GM12878 (cell line): ENCODE measurements at regions not wholly inside any gene's neighbourhood (a gene's known extent, or its start where the extent isn't known, plus 50 kb on each side); places are given as distances from the start of the nearest gene placed in this dataset.

ENCODE experiments used
- ATAC-seq: fragments of 200-7000 bp; cut with Tn5 transposase; 3 replicates; pipeline ENCODE4 v1.9.1; 2020; ENCODE audit warnings: mild to moderate bottlenecking, moderate library complexity
- BruUV-seq: library from RNA; stranded (reverse); fragments of 400-500 nt; replicated peaks from 2 replicates; lab custom pipeline; 2021; lab: Mats Ljungman, UMichigan
- CTCF ChIA-PET: fragments of 300-600 bp; sonication (Branson Sonifier 250); formaldehyde crosslinking; extraction: SDS; loops from one replicate; lab custom pipeline; 2021; ENCODE audit warnings: inconsistent platforms; lab: Yijun Ruan, JAX
- POLR2A ChIA-PET: fragments of 350-600 bp; formaldehyde crosslinking; extraction: SDS; loops from one replicate; lab custom pipeline; 2021; ENCODE audit warnings: inconsistent platforms; lab: Charles Lee
- RAD21 ChIA-PET: fragments of 300-600 bp; sonication (Branson Sonifier 250); formaldehyde crosslinking; loops from one replicate; lab custom pipeline; 2023; ENCODE audit warnings: antibody characterized with exemption; ENCODE audit not compliant: unreplicated experiment; lab: Charles Lee
- SMC1A ChIA-PET: fragments of 300-600 bp; sonication (Branson Sonifier 250); formaldehyde crosslinking; loops from one replicate; lab custom pipeline; 2023; ENCODE audit not compliant: unreplicated experiment, uncharacterized antibody; lab: Charles Lee
- DNase-seq: peaks from one replicate; pipeline ENCODE4 v3.0.0-alpha.2; 2011; ENCODE audit warnings: low read depth, low spot score
- FAIRE-seq: peaks from 3 replicates; lab custom pipeline; 2011; peaks lifted over from hg19 to GRCh38; lab: Jason Lieb, UNC
- H2AFZ ChIP-seq: 2 replicates; pipeline ENCODE4 v1.6.0; 2011; ENCODE audit warnings: low read depth, low read length, control low read depth; ENCODE audit not compliant: control insufficient read depth
- H3K27ac ChIP-seq: 2 replicates; pipeline ENCODE4 v1.5.1; 2011; ENCODE audit warnings: control low read depth; ENCODE audit not compliant: control insufficient read depth, insufficient read depth
- H3K27me3 ChIP-seq, 2 experiments: replicated peaks in 1 of 2; 2 replicates each; pipeline versions ENCODE4 v1.6.0 to v1.6.1; 2011; ENCODE audit warnings: low read length in 1 of 2; ENCODE audit not compliant: control insufficient read depth in 2 of 2, insufficient read depth in 2 of 2
- H3K36me3 ChIP-seq, 2 experiments: 2 replicates each; pipeline ENCODE4 v1.5.1; 2011; ENCODE audit warnings: low read length in 1 of 2; ENCODE audit not compliant: control insufficient read depth in 2 of 2, insufficient read depth in 2 of 2
- H3K4me1 ChIP-seq: 2 replicates; pipeline ENCODE4 v1.6.1; 2011; ENCODE audit warnings: mild to moderate bottlenecking, low read length, moderate library complexity, mixed read lengths; ENCODE audit not compliant: control insufficient read depth, insufficient read depth
- H3K4me2 ChIP-seq: 2 replicates; pipeline ENCODE4 v1.6.0; 2011; ENCODE audit warnings: control low read depth; ENCODE audit not compliant: control insufficient read depth, insufficient read depth
- H3K4me3 ChIP-seq: fragments of 200-600 bp; sonication (generic); 2 replicates; pipeline ENCODE4 v1.5.1; 2016
- H3K79me2 ChIP-seq: 2 replicates; pipeline ENCODE4 v1.6.0; 2011; ENCODE audit warnings: low read length; ENCODE audit not compliant: control insufficient read depth, insufficient read depth
- H3K9ac ChIP-seq: 2 replicates; pipeline ENCODE4 v1.8.0; 2011; ENCODE audit warnings: low read length, control low read depth, mixed read lengths; ENCODE audit not compliant: control insufficient read depth, insufficient read depth
- H3K9me3 ChIP-seq: replicated peaks from 3 replicates; pipeline ENCODE4 v1.5.1; 2011; ENCODE audit warnings: mild to moderate bottlenecking, low read length; ENCODE audit not compliant: control insufficient read depth, insufficient read depth
- H4K20me1 ChIP-seq: 2 replicates; pipeline ENCODE4 v1.6.0; 2011; ENCODE audit not compliant: control insufficient read depth, insufficient read depth
- BMI1 ChIP-seq: fragments of 450-650 bp; IDR thresholded peaks from 2 replicates; pipeline ENCODE4 v1.6.1; 2016; ENCODE audit warnings: mild to moderate bottlenecking, moderate library complexity, borderline replicate concordance
- ETV6 ChIP-seq, 2 experiments: fragments of 450-650 bp in 1 of 2; IDR thresholded peaks in 1 of 2; conservative IDR thresholded peaks in 1 of 2; 2 replicates each; pipeline ENCODE4 v1.6.1; 2014; ENCODE audit warnings: antibody characterized with exemption in 1 of 2, borderline replicate concordance in 1 of 2, low read depth in 1 of 2, mild to moderate bottlenecking in 1 of 2, moderate library complexity in 1 of 2
- IKZF2 ChIP-seq, 2 experiments: fragments of 450-650 bp; IDR thresholded peaks; 2 replicates each; pipeline ENCODE4 v1.6.1; 2017; ENCODE audit warnings: mild to moderate bottlenecking in 2 of 2, moderate library complexity in 2 of 2
- MTA3 ChIP-seq: IDR thresholded peaks from 2 replicates; pipeline ENCODE4 v1.6.1; 2012; ENCODE audit warnings: low read length, inconsistent platforms, borderline replicate concordance
- MXI1 ChIP-seq: fragments of 150-350 bp; IDR thresholded peaks from 2 replicates; pipeline ENCODE4 v1.6.1; 2011; ENCODE audit warnings: low read depth, mild to moderate bottlenecking, inconsistent platforms, low read length, improper control_type of control experiment
- RCOR1 ChIP-seq: conservative IDR thresholded peaks from 2 replicates; pipeline ENCODE4 v1.6.1; 2012; ENCODE audit warnings: low read depth, low read length, improper control_type of control experiment
- SIN3A ChIP-seq: IDR thresholded peaks from 2 replicates; pipeline ENCODE4 v1.6.1; 2012; ENCODE audit warnings: low read depth, low read length, improper control_type of control experiment
- SIX5 ChIP-seq: IDR thresholded peaks from 2 replicates; pipeline ENCODE4 v1.6.1; 2011; ENCODE audit warnings: mild to moderate bottlenecking, low read depth, low read length, moderate library complexity; ENCODE audit not compliant: severe bottlenecking
- SPI1 ChIP-seq: IDR thresholded peaks from 2 replicates; pipeline ENCODE4 v1.6.1; 2011; ENCODE audit warnings: low read depth, mild to moderate bottlenecking, low read length, moderate library complexity, borderline replicate concordance; ENCODE audit not compliant: insufficient read depth
- SREBF1 ChIP-seq: IDR thresholded peaks from 2 replicates; pipeline ENCODE4 v1.6.1; 2012; ENCODE audit warnings: mild to moderate bottlenecking, low read length
- TAF1 ChIP-seq: IDR thresholded peaks from 2 replicates; pipeline ENCODE4 v1.6.1; 2011; ENCODE audit warnings: mild to moderate bottlenecking, low read depth, low read length, borderline replicate concordance
- USF2 ChIP-seq: IDR thresholded peaks from 2 replicates; pipeline ENCODE4 v1.6.1; 2011; ENCODE audit warnings: low read depth, low read length, improper control_type of control experiment, borderline replicate concordance
- ZSCAN29 ChIP-seq: fragments of 450-650 bp; IDR thresholded peaks from 2 replicates; pipeline ENCODE4 v1.6.1; 2017; ENCODE audit warnings: mild to moderate bottlenecking, moderate library complexity
- WGBS: methylation state at CpG from one replicate; pipeline ENCODE4 v1.1.6; 2016; ENCODE audit warnings: low lambda C conversion rate; ENCODE audit not compliant: insufficient replicate concordance, insufficient coverage; ENCODE audit errors: missing lambda C conversion rate; 5-methylcytosine and 5-hydroxymethylcytosine counted together
- in situ Hi-C: fragments of 300-500 bp; cut with MboI; formaldehyde crosslinking; loops from 9 replicates; pipeline ENCODE4 v1.14.3; 2018; ENCODE audit warnings: mixed read lengths
- intact Hi-C: fragments of 100-400 bp; cut with micrococcal nuclease; formaldehyde crosslinking; loops from one replicate; pipeline ENCODE4 v1.14.2; 2022; ENCODE audit not compliant: unreplicated experiment
- TF ChIP-seq, protein P1 (sequence below): fragments of 450-650 bp; IDR thresholded peaks from 2 replicates; pipeline ENCODE4 v1.6.1; 2017; ENCODE audit warnings: mild to moderate bottlenecking
- TF ChIP-seq, protein P2 (sequence below): fragments of 450-650 bp; formaldehyde crosslinking; IDR thresholded peaks from 2 replicates; pipeline ENCODE4 v1.4.0; 2022; ENCODE audit warnings: mild to moderate bottlenecking, moderate library complexity
- TF ChIP-seq, protein P3 (sequence below): fragments of 450-650 bp; IDR thresholded peaks from 2 replicates; pipeline ENCODE4 v1.6.1; 2017; ENCODE audit warnings: borderline replicate concordance

- TF ChIP-seq, protein P1, sequence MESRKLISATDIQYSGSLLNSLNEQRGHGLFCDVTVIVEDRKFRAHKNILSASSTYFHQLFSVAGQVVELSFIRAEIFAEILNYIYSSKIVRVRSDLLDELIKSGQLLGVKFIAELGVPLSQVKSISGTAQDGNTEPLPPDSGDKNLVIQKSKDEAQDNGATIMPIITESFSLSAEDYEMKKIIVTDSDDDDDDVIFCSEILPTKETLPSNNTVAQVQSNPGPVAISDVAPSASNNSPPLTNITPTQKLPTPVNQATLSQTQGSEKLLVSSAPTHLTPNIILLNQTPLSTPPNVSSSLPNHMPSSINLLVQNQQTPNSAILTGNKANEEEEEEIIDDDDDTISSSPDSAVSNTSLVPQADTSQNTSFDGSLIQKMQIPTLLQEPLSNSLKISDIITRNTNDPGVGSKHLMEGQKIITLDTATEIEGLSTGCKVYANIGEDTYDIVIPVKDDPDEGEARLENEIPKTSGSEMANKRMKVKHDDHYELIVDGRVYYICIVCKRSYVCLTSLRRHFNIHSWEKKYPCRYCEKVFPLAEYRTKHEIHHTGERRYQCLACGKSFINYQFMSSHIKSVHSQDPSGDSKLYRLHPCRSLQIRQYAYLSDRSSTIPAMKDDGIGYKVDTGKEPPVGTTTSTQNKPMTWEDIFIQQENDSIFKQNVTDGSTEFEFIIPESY = no peak
- no peak for TF ChIP-seq ZSCAN29
- TF ChIP-seq, all 136 proteins: peak for 0
These were observed 245.7 kb downstream of the FAM43A start (continued) for GRCh38 chr3:194931347-194931746.

GRCh38 chr3:194931865-194932264, 246.2 kb downstream of the FAM43A start:
- FAIRE-seq (no peak), DNase-seq (no peak), ATAC-seq (no peak)
- no peaks in the 10 kb centered on the region for H3K4me1 ChIP-seq
- no peak overlapping the region for H3K9ac ChIP-seq
- ChIA-PET POLR2A (no interaction called here), CTCF (no interaction called here), RAD21 (no interaction called here), SMC1A (no interaction called here)
- in situ Hi-C loops (no loop called here), intact Hi-C loops (no loop called here)
- H3K9me3 ChIP-seq = no peaks in the 10 kb centered on the region; the same call in 2 of the 3 replicates
- H3K27me3 ChIP-seq = no peaks in the 10 kb centered on the region
- H3K4me2 ChIP-seq = no peak overlapping the region
- no TSS peak for BruUV-seq
- TF ChIP-seq TAF1 (no peak), RCOR1 (no peak), SIX5 (no peak), MXI1 (no peak), SPI1 (no peak), SREBF1 (no peak), MTA3 (no peak), ETV6 (conservative IDR thresholded peaks at IDR 0.05 in 1 of 2, IDR thresholded peaks at IDR 0.05 in 1 of 2; ENCODE audit: borderline replicate concordance in 1 of 2, low read depth in 1 of 2) (no peak), USF2 (no peak), SIN3A (no peak), IKZF2 (IDR thresholded peaks at IDR 0.05) (no peak), BMI1 (no peak)
- TF ChIP-seq, protein P2, sequence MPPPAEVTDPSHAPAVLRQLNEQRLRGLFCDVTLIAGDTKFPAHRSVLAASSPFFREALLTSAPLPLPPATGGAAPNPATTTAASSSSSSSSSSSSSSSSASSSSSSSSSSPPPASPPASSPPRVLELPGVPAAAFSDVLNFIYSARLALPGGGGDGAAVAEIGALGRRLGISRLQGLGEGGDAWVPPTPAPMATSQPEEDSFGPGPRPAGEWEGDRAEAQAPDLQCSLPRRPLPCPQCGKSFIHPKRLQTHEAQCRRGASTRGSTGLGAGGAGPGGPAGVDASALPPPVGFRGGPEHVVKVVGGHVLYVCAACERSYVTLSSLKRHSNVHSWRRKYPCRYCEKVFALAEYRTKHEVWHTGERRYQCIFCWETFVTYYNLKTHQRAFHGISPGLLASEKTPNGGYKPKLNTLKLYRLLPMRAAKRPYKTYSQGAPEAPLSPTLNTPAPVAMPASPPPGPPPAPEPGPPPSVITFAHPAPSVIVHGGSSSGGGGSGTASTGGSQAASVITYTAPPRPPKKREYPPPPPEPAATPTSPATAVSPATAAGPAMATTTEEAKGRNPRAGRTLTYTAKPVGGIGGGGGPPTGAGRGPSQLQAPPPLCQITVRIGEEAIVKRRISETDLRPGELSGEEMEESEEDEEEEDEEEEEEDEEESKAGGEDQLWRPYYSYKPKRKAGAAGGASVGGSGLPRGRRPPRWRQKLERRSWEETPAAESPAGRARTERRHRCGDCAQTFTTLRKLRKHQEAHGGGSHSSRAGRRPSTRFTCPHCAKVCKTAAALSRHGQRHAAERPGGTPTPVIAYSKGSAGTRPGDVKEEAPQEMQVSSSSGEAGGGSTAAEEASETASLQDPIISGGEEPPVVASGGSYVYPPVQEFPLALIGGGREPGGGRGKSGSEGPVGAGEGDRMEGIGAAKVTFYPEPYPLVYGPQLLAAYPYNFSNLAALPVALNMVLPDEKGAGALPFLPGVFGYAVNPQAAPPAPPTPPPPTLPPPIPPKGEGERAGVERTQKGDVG (CRISPR knock-in tag) = no peak
- TF ChIP-seq, protein P3, sequence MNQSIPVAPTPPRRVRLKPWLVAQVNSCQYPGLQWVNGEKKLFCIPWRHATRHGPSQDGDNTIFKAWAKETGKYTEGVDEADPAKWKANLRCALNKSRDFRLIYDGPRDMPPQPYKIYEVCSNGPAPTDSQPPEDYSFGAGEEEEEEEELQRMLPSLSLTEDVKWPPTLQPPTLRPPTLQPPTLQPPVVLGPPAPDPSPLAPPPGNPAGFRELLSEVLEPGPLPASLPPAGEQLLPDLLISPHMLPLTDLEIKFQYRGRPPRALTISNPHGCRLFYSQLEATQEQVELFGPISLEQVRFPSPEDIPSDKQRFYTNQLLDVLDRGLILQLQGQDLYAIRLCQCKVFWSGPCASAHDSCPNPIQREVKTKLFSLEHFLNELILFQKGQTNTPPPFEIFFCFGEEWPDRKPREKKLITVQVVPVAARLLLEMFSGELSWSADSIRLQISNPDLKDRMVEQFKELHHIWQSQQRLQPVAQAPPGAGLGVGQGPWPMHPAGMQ = no peak
- WGBS = 18% methylated on average over 2 of the region's 2 CpGs
- H3K27ac ChIP-seq = no peak overlapping the region
- H4K20me1 ChIP-seq = no peaks in the 10 kb centered on the region
- H3K4me3 ChIP-seq = no peak overlapping the region
- no peaks in the 10 kb centered on the region for H3K79me2 ChIP-seq
- no peak overlapping the region for H2AFZ ChIP-seq
- H3K36me3 ChIP-seq = no peaks in the 10 kb centered on the region
